NOMO-1 treated with dmso at 0.1 percent for 144 hours (cell line): ENCODE measurements at regions not wholly inside any gene's neighbourhood (a gene's known extent, or its start where the extent isn't known, plus 50 kb on each side); places are given as distances from the start of the nearest gene placed in this dataset.

Experiments
- DNase-seq: peaks from one replicate; lab custom pipeline; 2025; ENCODE audit not compliant: unreplicated experiment; lab: John Stamatoyannopoulos, UW

DNA sequence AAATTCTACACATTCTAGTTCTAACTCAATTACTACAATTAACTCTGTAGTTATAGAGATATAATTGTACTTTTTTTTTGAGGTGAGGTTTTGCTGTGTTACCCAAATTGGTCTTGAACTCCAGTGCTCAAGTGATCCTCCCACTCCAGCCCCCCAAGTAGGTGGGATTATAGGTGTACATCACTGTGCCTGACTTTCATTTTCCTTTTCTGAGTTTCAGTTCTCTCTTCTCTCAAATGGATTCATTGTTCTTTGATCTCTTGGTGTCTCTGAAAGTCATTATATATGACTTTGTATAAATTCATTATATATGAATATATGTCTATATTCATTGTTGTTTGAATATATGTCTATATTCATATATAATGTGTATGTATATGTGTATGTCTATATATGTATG lies 74.0 kb upstream of the GALNT2 start:
- no peak for DNase-seq

DNA sequence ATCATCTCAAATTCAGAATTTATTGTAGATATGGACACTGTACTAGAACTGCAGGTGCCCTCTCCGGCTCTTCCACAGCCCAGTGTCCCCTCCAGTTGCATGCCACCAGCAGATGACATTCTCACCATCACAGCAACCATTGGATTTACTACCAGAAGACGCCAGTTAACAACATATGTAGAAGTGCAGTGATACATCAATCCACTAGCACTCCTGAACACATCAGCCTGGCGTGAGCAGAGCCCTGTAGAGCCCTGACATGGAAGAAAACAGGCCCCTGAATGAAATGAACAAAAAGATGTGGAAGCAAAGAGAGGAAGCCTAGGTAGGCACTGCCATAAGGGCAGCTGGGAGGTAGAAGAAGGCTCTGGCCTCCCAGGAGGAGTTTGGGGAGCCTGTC lies 73.1 kb upstream of the GALNT2 start:
- DNase-seq = no peak

DNA sequence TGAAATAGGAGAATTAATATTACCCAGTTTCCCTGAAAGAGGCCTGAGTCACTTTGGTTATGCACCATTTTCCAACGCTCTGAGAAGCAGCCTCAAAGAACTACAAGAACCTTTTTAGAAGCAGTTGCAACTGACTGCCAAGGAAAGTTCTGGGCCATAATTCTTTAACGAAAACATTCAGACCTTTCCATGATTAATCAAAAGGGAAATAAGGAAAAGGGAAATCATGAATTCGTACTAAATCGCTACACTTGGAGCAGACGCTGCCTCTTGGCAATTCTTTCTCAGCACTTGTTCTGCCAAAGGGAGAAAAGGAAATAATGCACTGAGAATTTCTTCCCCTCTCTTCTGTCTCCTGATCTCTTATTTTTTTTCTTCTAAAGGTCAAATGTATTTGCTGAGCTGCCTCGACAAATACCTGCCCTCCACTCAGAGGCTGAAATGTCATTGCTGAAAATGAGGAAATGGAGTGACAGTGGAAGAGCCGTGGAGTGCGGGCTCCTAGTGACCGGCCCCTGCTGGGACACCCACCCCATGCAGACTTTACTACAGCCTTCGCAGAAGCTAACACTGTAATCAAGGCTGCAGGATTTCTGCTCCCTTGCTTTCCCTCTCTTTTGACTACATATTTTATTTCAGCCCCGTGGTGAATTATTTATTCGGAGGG lies 67.9 kb upstream of the GALNT2 start:
- no peak for DNase-seq

DNA sequence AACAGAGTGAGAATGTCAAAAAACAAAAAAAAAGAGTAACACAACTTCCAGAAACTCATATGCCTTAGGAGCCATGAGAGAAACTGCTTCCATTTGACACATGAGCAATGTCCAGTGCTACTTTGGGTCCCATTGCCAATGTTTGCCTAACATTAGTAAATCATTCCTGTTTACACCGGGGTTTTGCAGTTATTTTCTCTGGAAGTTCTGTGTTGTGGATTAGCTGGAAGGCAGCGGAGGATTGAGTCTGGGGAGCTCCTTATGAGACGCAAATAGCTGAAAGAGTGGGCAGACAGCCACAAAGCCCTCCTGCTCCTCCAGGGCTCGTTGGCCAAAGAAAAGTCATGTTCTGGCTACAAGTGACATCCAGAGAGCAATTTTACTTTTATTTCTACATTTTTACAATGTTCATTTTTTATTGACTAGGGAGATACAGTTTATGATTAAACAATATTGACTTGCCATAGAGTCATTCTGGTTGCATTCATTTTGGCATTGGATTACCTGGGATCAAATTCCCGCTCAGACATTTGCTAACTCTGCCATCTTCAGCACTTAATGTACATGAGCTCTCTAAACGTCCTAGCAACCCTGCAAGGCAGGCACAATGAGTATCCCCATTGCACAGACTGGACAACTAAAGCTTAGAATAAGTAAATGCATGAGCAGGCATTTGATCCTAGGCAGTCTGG lies 66.4 kb upstream of the GALNT2 start:
- DNase-seq = no peak

DNA sequence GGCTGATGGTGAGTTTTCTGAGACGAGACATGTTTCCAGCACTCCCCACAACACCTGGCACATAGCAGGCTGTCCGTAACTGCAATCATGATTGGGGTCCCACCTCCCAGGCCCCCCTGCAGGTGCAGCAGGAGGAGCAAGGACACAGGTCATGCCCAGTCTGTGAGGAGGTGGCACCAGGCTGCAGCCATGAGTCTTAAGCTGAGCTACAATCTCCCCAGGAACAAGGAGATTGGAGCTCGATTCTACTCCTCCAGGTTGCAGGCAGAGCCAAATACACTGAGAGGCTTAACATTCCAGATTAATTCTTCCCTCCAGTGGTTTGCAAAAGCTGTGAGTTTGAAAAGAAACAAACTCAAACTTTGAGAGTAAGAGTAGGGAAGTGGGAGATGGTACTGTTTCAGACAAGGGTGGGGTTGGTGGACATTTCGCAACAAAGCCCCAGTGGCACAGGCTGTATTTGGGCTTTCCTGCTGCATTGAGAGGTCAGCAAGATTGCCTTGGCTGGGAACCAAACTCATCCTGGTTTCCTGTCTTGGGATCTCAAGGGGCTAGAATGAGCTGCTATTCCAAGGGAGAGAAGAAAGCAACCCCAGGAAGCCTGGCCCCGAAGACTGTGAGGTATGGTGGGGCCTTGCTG lies 64.8 kb upstream of the GALNT2 start:
- DNase-seq = peak; percentile 20

GRCh38 chr1:230003409-230003808 lies 63.6 kb upstream of the GALNT2 start:
- no peak for DNase-seq

DNA sequence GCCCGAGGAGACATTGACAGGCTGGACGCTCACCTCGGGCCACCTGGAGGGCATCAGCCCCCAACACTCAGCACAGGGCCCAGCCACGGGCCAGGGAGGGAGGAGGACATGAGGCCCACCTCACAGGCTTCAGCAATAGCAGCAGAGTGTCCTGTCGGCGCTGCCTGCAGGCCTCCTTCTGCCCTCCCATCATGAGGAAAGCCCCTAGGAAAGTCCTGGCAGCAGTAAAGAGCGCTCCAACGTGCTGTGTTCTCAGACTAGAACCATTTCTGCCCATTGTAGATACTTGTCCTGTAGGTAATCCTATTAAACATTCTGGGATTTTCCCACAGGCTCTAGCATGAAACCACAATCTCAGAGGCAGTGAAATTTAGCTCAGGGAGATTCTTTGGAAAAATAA lies 62.0 kb upstream of the GALNT2 start:
- no peak for DNase-seq

DNA sequence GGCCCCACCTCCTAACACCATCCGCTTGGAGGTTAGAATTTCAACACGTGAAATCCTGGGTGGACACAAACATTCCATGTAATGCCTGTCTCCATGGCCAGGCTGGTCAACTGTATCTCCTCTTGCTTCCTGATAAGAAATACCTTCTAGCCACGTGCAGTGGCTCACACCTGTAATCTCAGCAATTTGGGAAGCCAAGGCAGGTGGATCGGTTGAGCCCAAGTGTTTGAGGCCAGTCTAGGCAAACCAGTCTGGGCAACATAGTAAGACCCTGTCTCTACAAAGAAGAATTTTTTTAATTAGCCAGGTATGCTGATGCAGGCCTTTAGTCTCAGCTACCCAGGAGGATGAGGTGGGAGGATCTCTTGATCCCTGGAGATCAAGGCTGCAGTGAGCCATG lies 58.3 kb upstream of the GALNT2 start:
- DNase-seq = no peak

- DNase-seq = no peak
Measured at GRCh38 chr1:230009611-230010313, 57.3 kb upstream of the GALNT2 start.

GRCh38 chr1:230010603-230011332 lies 56.3 kb upstream of the GALNT2 start:
- DNase-seq = peak; percentile 62

- peak; percentile 39 for DNase-seq
Measured at GRCh38 chr1:230011333-230012092, 55.5 kb upstream of the GALNT2 start.

DNA sequence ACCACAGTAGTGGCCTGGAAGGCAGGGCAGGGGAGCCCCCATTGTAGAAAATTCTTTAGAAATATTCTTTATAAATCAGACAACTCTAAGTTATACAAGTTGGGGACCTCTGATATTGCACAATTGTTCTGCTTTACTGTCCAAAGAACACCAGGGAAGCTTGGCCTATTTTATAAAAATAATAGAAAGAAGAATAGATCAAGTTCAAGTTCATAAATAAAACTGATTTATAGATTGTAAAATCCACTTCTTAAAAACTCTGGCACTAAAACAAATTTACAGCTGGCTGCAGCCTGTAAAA lies 55.0 kb upstream of the GALNT2 start:
- no peak for DNase-seq

- no peak for DNase-seq
Measured at GRCh38 chr1:230012741-230013140, 54.3 kb upstream of the GALNT2 start.

GRCh38 chr1:230016159-230016558 lies 50.9 kb upstream of the GALNT2 start:
- peak; percentile 45 for DNase-seq
